ENCODE measurements at regions not wholly inside any gene's neighbourhood (a gene's known extent, or its start where the extent isn't known, plus 50 kb on each side); places are given as distances from the start of the nearest gene placed in this dataset.

- no peak for DNase-seq
These were observed 135.5 kb downstream of the NMUR2 start for GRCh38 chr5:152269533-152269932.

GRCh38 chr5:152264645-152265254, 140.3 kb downstream of the NMUR2 start:
- no peak for DNase-seq

GRCh38 chr5:152262667-152263066, 142.4 kb downstream of the NMUR2 start:
- DNase-seq = no peak

DNA sequence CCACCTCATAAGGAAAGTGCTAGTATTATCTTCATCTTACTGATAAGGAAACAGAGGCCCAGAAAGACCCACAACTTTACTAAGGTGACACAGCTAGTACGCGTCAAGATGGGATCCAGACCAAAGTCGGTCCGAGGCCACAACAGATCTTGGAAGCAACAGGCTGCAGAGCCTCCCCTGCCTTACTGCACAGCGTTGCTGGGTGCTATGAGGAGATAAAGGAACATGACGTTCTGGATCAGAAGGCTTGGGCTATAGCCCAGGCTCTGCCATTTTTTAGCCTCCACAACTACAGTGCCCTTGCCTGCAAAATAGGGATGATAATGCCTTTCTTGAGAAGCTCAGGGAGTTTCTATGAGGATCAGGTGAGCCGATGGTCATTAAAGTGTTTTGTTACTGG, 144.1 kb downstream of the NMUR2 start:
- no peak for DNase-seq

DNA sequence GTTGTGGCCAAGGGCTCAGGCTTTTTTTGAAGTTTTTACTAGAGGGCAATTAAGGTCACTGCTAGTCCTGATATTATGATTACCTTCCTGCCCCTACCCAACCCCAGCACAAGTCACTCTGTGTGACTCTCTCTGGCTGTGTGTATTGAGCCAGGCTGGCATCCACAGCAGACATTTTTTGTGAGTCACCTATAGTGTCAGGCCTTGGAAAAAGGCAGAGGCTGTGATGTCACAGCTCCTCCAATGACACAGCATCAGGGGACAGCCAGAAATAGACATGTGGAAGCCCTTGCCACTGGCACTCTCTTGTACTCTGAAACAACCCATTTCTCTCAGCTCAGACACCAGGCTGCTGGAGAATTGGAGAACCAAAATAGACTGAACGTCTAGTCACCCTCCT, 145.4 kb downstream of the NMUR2 start:
- DNase-seq = no peak

DNA sequence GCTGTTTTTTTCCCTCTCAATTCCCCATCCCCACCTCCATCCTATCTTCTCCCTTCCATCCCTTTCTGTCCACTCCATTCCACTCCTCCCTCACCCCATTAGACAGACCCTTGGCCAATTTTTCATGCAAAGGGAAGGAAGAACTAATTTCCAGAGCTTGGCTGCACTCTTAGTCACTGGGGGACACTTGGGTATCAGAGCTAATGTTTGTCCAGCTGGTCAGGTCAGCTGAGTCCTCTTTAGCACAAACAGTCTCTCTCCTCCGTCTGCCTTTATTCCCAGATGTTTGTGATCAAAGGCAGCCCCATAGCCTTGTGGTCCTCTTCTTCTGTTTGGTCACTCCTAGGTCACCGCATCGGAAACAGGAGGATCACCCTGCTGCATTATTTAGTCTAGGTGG, 148.5 kb downstream of the NMUR2 start:
- DNase-seq = no peak

- no peak for DNase-seq
These were observed 149.7 kb downstream of the NMUR2 start for GRCh38 chr5:152255411-152255810.

- no peak for DNase-seq
These were observed 157.2 kb downstream of the NMUR2 start for GRCh38 chr5:152247850-152248385.

DNA sequence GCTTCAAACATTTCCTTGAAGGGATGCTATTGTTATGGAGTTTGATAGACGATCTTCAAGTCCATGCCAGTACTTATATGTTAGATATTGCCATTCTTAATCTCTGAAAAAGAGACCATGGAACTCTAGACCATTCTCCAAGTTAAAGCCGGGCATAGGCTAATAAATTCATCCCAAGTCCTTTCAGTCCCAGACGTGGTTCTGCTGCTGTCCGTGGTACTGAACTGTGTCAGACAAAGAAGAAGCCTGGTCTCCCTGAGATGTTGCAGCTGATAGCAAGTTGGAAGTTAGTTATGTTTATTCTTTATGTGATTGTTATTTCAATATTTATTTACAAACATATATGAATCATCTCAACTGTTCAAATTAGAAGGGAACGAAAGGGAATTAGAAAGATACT, 158.7 kb downstream of the NMUR2 start:
- DNase-seq = no peak

DNA sequence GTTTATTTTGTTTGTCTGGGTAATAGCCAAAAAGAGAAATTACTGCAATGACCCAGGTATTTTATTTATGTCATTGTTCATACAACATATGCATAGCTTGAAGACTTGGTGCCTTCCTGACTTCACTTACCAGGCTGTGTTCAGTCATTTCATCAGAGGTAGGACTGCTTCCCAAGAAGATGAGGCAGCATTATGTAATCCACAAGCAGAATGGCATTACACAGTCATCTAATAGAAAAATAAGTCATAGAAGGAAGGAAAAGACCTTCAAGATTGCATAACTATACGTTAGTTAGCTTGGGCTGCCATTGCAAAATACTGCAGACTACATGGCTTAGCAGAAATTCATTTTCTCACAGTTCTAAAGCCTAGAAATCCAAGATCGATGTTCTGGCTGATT, 167.5 kb downstream of the NMUR2 start:
- no peak for DNase-seq

DNA sequence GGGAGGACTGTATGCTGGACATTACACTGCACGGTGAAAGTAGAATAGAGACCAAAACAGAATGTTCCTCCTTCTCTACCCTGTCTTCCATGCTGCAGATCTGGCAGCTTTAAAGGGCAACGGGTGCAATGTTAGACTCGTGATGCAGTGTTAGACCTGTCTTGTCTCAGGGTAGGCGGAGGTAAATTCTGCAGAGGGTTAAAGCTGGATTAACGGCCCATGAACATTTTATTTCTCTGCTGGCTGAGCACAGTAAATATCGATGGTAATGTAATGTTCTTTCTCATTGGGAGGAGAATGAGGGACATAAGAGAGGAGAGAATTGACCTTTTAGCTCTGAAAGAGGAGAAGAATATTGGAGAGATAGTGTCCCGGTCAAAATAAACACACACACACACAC, 178.9 kb downstream of the NMUR2 start:
- no peak for DNase-seq

GRCh38 chr5:152221721-152222629, 183.1 kb downstream of the NMUR2 start:
- DNase-seq = no peak

- no peak for DNase-seq
These were observed 186.4 kb downstream of the NMUR2 start for GRCh38 chr5:152218694-152219093.

GRCh38 chr5:152205804-152206203, 199.3 kb downstream of the NMUR2 start:
- DNase-seq = no peak

GRCh38 chr5:152202321-152202720, 202.8 kb downstream of the NMUR2 start:
- DNase-seq = no peak

DNA sequence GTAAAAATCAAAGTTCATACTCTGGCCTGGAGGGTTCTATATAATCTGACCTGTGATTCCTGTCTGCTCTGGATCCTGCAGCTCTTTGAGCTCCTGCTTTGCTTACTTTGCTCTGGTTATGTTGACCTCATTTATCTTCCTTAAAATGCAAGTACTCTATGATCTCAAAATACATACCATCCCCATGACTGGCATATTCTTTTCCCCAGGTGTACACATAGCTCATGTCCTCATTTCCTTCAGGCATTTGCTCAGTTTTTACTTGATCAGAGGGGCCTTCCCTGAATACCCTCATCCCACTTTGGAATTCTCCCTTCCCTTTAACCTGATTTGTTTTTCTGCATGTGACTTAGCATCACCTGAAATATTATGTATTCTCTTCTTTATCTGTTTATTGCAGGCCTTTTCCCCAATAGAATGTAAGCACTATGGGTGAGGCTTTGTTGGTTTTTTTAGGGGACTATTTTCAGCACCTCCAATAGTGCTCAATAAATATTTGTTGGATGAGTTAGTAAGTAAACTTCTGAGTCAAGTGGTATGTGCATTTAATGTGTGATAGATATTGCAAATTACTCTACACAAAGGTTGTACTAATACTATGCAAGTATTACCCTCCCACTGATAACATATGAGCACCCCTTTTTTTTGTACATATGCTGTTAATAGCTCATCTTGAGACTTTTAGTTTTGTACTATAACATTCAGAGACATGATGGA, 211.5 kb downstream of the NMUR2 start:
- DNase-seq = no peak

DNA sequence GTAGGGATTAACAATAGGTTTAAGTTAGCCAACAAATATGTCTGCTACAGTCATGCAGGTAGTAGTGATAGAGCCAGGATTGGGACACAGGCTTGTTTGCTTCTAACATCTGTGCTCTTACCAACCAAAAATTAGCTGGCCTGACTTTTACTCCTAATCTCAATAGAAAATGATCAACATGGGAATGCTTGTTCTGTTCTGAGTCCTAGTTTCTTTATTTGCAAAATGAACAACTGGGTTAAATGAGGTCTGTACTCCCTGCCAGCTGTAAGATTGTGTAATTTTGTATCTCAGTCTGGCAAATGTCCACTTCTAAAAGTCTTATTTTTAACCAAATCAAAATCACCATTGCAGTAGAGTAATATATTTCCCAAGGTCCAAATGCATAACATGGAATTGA, 216.8 kb downstream of the NMUR2 start:
- no peak for DNase-seq

- no peak for DNase-seq
These were observed 217.4 kb downstream of the NMUR2 start for GRCh38 chr5:152187668-152188067.

DNA sequence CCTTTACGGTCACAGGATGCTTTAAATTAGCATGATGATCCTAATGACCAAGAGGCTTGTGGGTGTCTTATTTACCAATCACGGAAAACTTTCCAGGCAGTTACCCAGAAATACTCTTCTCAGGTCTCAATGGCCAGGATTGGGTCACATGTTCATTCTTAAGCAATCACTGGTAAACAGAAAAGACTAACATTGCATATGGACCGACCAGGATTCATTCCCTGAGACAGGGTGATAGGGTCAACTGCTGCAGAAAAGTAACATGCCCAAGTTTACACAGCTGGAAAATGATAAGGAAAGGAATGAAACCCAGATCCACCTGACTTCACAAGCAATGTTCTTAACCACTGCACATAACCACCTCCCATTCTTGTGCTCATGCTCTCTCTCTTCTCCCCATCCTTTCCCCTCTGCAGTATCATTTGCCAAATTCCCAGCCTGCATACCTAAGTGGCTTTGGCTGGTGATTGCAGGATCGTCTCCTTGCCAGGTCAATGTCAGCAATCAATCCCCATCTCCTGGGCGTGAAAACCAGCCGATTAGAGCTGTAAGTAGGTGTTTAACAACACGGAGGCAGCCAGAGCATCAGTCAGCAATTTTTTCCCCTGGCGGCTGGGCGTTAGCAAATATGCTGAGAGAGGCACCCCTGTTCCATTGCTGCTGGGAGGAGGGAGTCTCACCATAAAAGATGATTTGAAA, 219.4 kb downstream of the NMUR2 start:
- DNase-seq = no peak

DNA sequence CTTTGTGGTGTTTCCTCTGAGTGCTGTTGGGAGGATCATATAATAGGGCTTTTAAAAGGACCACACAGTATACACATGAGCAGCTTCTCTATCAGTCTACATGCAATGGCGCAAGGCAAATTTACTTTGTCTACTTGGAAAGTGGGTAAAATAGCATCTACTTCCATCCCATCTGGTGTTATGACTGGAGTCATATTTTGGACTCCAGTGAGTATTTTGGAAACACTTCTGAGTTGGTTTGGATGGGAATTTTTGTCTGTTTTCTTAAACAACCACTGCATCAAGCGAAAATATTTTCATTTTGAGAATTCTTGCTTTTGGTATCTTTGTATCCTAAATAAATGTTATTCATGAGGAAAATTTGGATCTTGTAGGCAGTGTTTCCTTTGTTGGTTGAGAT, 220.8 kb downstream of the NMUR2 start:
- no peak for DNase-seq

DNA sequence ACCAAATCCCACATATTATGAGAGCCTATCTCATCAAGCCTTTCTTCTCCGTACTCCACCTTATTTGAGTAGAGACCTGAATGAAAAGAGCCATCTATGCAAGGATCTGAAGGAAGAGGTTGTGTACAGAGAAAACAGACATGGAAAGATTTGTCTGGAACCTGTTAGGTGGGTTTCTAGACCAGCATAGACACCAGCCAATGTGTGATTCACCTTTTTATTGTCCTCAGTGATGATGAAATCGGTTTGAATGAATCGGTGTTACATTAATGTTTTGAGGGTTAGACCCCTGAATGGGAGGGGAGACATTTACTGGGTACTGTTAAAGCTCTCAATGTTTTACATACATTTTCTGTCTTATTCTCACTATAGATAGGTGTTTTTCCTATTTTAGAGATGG, 223.6 kb downstream of the NMUR2 start:
- DNase-seq = no peak

- no peak for DNase-seq
These were observed 226.8 kb downstream of the NMUR2 start for GRCh38 chr5:152178350-152178699.

Measured in NCI-H1930 (cell line).